NB4 (cell line): ENCODE measurements at regions not wholly inside any gene's neighbourhood (a gene's known extent, or its start where the extent isn't known, plus 50 kb on each side); places are given as distances from the start of the nearest gene placed in this dataset.

Experiments
- CTCF ChIP-seq: IDR thresholded peaks from one replicate; pipeline ENCODE4 v1.5.1; 2012; ENCODE audit warnings: low read depth, low read length
- POLR2A ChIP-seq: IDR thresholded peaks from 2 replicates; pipeline ENCODE4 v1.6.1; 2011; ENCODE audit warnings: mild to moderate bottlenecking; ENCODE audit not compliant: insufficient read length; ENCODE audit errors: extremely low read depth

GRCh38 chr6:56799989-56800388 is 154.9 kb upstream of the BEND6 start:
- TF ChIP-seq CTCF: no peak
- TF ChIP-seq POLR2A: no peak
